GM12875 (cell line): ENCODE measurements at regions not wholly inside any gene's neighbourhood (a gene's known extent, or its start where the extent isn't known, plus 50 kb on each side); places are given as distances from the start of the nearest gene placed in this dataset.
"Not testable (repeated sequence)": the region's sequence is repeated elsewhere in the genome, so short reads cannot be mapped to it uniquely, and the experiment has no call there.

Experiments
- H3K4me3 ChIP-seq: one replicate; pipeline ENCODE4 v1.5.1; 2011; ENCODE audit warnings: low read depth, low read length, control low read depth
- CTCF ChIP-seq: IDR thresholded peaks from 2 replicates; pipeline ENCODE4 v1.5.1; 2011; ENCODE audit warnings: low read depth, mild to moderate bottlenecking, control low read depth, inconsistent platforms, low read length, moderate library complexity, borderline replicate concordance; ENCODE audit not compliant: insufficient read depth

- H3K4me3 ChIP-seq: no peak overlapping the region
- no peak for TF ChIP-seq CTCF
These were observed 408.4 kb downstream of the ZFHX3 start for GRCh38 chr16:72639494-72639893.

GRCh38 chr16:72637306-72637705 is 410.6 kb downstream of the ZFHX3 start:
- no peak for TF ChIP-seq CTCF
- no peak overlapping the region for H3K4me3 ChIP-seq

GRCh38 chr16:72635694-72636093 is 412.2 kb downstream of the ZFHX3 start:
- no peak for TF ChIP-seq CTCF
- no peak overlapping the region for H3K4me3 ChIP-seq

- H3K4me3 ChIP-seq: no peak overlapping the region
- no peak for TF ChIP-seq CTCF
These were observed 412.8 kb downstream of the ZFHX3 start for GRCh38 chr16:72635104-72635503.

- not testable (repeated sequence) for H3K4me3 ChIP-seq
These were observed 420.6 kb downstream of the ZFHX3 start for GRCh38 chr16:72627182-72627896.

- TF ChIP-seq CTCF: no peak
- no peak overlapping the region for H3K4me3 ChIP-seq
These were observed 421.3 kb downstream of the ZFHX3 start for GRCh38 chr16:72626623-72627022.

GRCh38 chr16:72621651-72622050 is 426.3 kb downstream of the ZFHX3 start:
- H3K4me3 ChIP-seq: no peak overlapping the region
- TF ChIP-seq CTCF: no peak
